ENCODE measurements at regions not wholly inside any gene's neighbourhood (a gene's known extent, or its start where the extent isn't known, plus 50 kb on each side); places are given as distances from the start of the nearest gene placed in this dataset.
"Not testable (repeated sequence)": the region's sequence is repeated elsewhere in the genome, so short reads cannot be mapped to it uniquely, and the experiment has no call there.

GRCh38 chr3:163474766-163475165 lies 1603.5 kb downstream of the SI start:
- DNase-seq (ENCODE audit: low read depth, low spot score): no peak

DNA sequence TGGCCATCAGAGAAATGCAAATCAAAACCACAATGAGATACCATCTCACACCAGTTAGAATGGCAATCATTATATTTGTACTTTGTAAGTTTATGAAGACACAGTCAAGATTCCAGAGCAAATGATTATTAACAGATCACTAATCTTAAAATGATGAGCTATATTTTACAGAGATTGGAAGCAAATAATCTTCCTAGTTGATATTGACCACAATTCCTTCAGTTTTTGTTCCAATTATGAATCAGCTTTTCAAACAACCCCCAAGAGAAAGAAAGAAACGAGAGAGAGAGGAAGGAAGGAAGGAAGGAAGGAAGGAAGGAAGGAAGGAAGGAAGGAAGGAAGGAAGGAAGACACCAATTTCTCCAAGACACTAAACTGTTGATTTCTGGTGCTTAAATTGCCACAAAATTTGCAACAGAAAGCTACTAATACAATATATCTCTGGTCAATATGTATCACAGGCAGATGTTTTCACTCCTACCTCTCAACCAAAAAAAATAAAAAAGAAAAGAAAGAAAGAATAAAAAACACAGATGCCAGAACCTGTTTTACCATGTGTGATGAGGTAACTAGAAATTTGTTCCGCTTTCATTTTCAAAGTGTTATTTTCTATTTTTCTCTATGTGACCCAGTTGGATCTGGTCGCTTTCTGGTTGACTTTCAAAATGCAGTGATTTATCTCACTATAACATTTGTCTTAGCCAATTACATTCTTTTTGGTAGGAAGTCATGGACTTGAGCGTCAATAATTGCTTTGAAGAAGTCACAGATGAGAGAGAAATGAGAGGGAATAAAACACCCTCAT lies 1609.6 kb downstream of the SI start:
- no peak for DNase-seq (ENCODE audit: low read depth, low spot score)

GRCh38 chr3:163462446-163462845 lies 1615.8 kb downstream of the SI start:
- no peak for DNase-seq (ENCODE audit: low read depth, low spot score)

DNA sequence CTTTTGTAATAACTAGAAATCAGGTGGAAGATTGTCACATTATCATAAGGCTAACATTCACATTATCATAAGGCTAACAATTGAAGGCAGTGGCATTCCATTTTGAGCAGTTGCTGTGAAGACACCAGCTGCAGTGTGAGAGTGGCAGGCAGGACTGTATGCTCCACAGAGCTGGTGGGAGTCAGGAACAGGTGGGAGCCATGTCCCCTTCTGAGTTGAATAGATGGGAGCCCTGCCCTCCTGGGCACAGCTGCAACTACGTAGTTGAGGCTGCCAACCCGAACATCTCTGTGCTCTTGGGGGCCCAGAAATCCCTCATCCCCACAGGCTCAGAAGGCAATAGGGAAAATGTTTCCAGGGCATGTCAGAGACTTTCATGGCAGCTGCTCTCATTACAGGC lies 1627.6 kb downstream of the SI start:
- no peak for DNase-seq (ENCODE audit: low read depth, low spot score)

DNA sequence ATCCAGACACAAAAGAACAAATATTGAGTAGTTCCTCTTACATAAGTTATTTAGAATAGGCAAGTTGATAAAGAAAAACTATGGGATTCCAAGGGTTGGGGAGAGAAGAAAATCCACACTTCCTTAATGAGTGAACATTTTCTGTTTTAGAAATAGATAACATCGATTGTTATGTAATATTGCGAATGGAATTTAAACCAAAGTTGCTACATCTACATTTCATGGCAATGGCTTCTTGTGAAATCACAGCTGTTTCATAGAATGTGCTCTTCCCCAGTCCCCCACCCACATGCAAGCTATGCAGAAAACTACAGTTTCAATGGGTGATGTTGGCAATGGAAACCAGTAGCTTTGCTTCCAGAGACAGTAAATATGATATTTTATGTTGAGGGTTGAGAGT lies 1639.5 kb downstream of the SI start:
- DNase-seq (ENCODE audit: low read depth, low spot score): no peak

DNA sequence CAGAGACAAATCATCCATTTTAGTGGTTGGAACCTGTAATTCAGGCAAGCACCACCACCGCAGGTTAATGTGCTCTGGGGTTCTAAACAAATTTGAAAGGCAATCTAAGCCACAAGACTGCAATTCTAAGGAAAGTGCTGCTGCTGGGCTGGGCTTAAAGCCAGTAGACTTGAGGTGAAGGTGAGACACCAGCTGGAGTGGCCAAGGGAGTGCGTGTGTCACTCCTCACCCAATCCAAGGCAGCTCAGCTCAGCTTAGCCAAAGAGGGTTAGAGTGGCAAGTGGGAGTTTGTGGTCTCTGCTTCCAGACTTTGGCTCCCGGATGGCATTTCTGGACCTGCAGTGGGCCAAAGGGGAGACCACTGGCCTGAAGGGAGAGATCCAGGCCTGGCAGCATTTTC lies 1655.6 kb downstream of the SI start:
- DNase-seq (ENCODE audit: low read depth, low spot score): no peak

GRCh38 chr3:163391407-163392181 lies 1686.7 kb downstream of the SI start:
- no peak for DNase-seq (ENCODE audit: low read depth, low spot score)

GRCh38 chr3:163384383-163384782 lies 1693.9 kb downstream of the SI start:
- no peak for DNase-seq (ENCODE audit: low read depth, low spot score)

GRCh38 chr3:163382183-163382582 lies 1696.1 kb downstream of the SI start:
- DNase-seq (ENCODE audit: low read depth, low spot score): no peak

DNA sequence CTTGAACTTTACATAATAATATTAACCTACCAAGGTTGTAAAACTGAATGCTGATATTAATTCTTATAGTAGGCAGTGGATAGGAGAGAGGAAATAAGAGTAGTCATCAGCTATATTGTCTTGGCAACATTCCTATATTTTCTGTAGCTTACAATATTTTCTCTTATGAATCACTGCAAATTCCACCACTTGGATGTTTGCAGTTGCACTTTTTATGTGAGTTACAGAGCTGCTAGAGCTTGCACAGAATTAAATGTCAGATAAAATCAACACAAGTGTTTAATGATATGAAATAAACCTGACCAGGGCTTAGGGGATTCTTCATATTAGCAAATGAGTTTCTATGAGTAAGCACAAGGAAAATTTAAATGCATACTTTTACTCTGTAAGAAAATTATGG lies 1710.1 kb downstream of the SI start:
- DNase-seq (ENCODE audit: low read depth, low spot score): no peak

DNA sequence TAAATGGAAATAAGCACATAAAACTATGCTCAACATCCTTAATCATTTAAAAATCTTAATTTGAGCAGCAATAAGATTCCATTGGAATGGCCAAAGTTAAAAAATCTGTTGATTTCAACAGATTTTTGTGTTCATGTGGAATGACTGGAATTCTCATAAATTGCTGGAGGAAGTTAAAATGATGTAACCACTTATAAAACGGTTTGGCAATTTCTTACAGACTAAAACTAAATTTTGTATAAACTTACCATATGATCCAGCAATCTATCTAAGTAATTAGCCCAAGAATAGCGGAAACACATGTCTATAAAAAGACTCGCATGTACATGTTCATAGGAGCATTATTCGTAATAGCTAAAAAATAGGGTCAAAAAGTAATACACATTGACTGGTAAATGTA lies 1713.6 kb downstream of the SI start:
- DNase-seq (ENCODE audit: low read depth, low spot score): no peak

DNA sequence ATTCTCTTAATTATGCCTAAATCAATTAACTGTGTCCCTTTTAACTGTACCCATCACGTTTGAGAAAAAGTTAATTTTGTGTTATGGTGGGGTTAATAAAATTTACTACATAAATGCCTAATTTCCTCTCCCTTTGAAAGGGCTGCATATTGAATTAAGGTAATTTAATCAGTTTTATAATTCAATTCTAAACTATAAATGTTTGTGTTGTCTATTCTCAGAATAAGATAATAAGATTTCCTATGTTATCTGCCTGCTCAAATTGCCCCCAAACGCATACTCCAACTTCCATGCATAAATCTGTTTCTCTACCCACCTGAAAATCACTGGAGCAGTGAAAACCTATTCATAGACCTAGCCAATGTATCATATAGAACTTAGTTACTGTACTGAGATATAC lies 1716.1 kb downstream of the SI start:
- DNase-seq (ENCODE audit: low read depth, low spot score): no peak

DNA sequence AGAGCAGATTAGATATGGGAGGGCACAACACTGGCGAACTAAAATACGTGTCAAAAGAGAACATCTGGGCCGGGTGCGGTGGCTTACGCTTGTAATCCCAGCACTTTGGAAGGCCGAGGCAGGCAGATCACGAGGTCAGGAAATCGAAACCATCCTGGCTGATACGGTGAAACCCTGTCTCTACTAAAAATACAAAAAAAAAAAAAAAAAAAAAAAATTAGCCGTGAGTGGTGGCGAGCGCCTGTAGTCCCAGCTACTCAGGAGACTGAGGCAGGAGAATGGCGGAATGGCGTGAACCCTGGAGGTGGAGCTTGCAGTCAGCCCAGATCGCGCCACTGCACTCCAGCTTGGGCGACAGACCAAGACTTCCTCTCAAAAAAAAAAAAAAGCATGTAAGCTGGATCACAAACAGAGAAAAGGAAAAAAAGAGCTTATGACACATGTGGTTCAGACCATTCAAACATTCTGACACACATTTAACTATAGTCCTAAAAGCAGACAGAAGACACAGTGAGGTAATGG lies 1716.9 kb downstream of the SI start:
- not testable (repeated sequence) for DNase-seq (ENCODE audit: low read depth, low spot score)

GRCh38 chr3:163347944-163348343 lies 1730.4 kb downstream of the SI start:
- DNase-seq (ENCODE audit: low read depth, low spot score): no peak

DNA sequence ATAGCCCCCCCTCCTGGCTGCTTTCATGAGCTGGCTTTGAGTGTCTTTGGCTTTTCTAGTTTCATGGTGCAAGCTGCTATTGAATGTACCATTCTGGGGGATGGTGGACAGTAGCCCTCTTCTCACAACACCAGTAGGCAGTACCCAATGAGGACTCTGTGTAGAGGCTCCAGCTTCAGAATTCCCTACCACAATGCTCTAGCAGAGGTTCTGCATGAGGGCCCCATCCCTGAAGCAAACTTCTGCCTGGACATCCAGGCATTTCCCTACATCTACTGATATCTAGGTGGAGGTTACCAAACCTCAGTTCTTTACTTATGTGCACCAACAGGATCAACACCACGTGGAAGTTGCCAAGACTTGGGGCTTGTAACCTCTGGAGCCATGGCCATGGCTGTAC lies 1742.9 kb downstream of the SI start:
- DNase-seq (ENCODE audit: low read depth, low spot score): no peak

DNA sequence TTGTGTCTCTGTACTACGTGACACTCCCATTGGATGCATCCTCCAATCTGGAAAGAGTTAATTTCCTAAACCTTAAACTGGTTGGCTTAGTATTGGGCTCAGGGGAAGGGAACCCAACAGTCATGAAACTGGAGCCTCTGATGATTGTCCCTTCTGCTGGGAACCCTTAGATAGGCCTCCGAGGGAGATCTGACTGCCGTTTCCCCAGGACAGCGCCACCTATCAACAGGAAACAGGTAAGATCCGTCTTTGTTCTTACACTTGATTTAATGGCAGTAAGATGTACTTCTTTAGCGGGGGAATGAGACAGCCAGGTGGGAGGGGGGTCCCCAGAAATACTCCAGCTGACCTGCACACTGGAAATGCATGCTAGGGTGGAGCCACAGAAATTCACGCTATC lies 1749.6 kb downstream of the SI start:
- peak; percentile 23 for DNase-seq (ENCODE audit: low read depth, low spot score)

- DNase-seq (ENCODE audit: low read depth, low spot score): no peak
Observed at GRCh38 chr3:163327086-163327485, 1751.2 kb downstream of the SI start.

- no peak for DNase-seq (ENCODE audit: low read depth, low spot score)
Observed at GRCh38 chr3:163315786-163316185, 1762.5 kb downstream of the SI start.

GRCh38 chr3:163306405-163306804 lies 1771.9 kb downstream of the SI start:
- no peak for DNase-seq (ENCODE audit: low read depth, low spot score)

- no peak for DNase-seq (ENCODE audit: low read depth, low spot score)
Observed at GRCh38 chr3:163273694-163274093, 1777.1 kb downstream of the OTOL1 start.

DNA sequence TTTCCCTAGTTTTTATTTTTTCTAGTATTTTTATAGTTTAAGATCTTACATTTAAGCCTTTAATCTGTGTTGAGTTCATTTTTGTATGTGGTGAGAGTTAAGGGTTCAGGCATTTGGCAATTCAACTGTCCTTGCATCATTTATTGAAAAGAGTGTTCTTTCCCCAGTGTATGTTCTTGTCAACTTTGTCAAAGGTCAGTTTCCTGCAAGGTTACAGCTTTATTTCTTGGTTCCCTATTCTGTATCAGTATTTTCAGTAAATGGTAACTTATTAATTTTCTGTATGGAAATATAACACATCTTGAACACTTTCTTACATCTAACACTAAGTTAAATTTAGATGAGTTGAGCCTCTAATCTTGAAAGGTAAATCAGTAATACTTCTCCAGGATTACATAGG lies 1770.1 kb downstream of the OTOL1 start:
- no peak for DNase-seq (ENCODE audit: low read depth, low spot score)

- DNase-seq (ENCODE audit: low read depth, low spot score): no peak
Observed at GRCh38 chr3:163261618-163262017, 1765.0 kb downstream of the OTOL1 start.

- DNase-seq (ENCODE audit: low read depth, low spot score): no peak
Observed at GRCh38 chr3:163261056-163261455, 1764.4 kb downstream of the OTOL1 start.
